CMK (cell line): ENCODE measurements at regions not wholly inside any gene's neighbourhood (a gene's known extent, or its start where the extent isn't known, plus 50 kb on each side); places are given as distances from the start of the nearest gene placed in this dataset.
"Not testable (repeated sequence)": the region's sequence is repeated elsewhere in the genome, so short reads cannot be mapped to it uniquely, and the experiment has no call there.

Experiments
- DNase-seq: peaks from one replicate; pipeline ENCODE4 v3.0.0-alpha.2; 2010; ENCODE audit warnings: low read depth

- no peak for DNase-seq
Observed at GRCh38 chr2:186991766-186992417, 142.9 kb upstream of the ZSWIM2 start.

- DNase-seq = no peak
Observed at GRCh38 chr2:186984966-186985365, 136.0 kb upstream of the ZSWIM2 start.

- no peak for DNase-seq
Observed at GRCh38 chr2:186984481-186984880, 135.5 kb upstream of the ZSWIM2 start.

GRCh38 chr2:186980787-186981550 lies 132.0 kb upstream of the ZSWIM2 start:
- DNase-seq = no peak

- DNase-seq = no peak
Observed at GRCh38 chr2:186980117-186980442, 131.1 kb upstream of the ZSWIM2 start.

- DNase-seq = no peak
Observed at GRCh38 chr2:186979439-186980116, 130.6 kb upstream of the ZSWIM2 start.

- no peak for DNase-seq
Observed at GRCh38 chr2:186977433-186978045, 128.6 kb upstream of the ZSWIM2 start.

- no peak for DNase-seq
Observed at GRCh38 chr2:186976329-186976728, 127.4 kb upstream of the ZSWIM2 start.

- DNase-seq = no peak
Observed at GRCh38 chr2:186972281-186972970, 123.5 kb upstream of the ZSWIM2 start.

- no peak for DNase-seq
Observed at GRCh38 chr2:186968277-186968676, 119.3 kb upstream of the ZSWIM2 start.

GRCh38 chr2:186966015-186966414 lies 117.0 kb upstream of the ZSWIM2 start:
- no peak for DNase-seq

GRCh38 chr2:186962085-186962747 lies 113.2 kb upstream of the ZSWIM2 start:
- DNase-seq = no peak

- not testable (repeated sequence) for DNase-seq
Observed at GRCh38 chr2:186960241-186960640, 111.3 kb upstream of the ZSWIM2 start.

GRCh38 chr2:186959486-186959885 lies 110.5 kb upstream of the ZSWIM2 start:
- DNase-seq = no peak

- DNase-seq = no peak
Observed at GRCh38 chr2:186950694-186951093, 101.7 kb upstream of the ZSWIM2 start.

GRCh38 chr2:186949726-186950256 lies 100.8 kb upstream of the ZSWIM2 start:
- no peak for DNase-seq

GRCh38 chr2:186947516-186947915 lies 98.5 kb upstream of the ZSWIM2 start:
- DNase-seq = no peak

GRCh38 chr2:186946896-186947467 lies 98.0 kb upstream of the ZSWIM2 start:
- DNase-seq = no peak

GRCh38 chr2:186941853-186942252 lies 92.9 kb upstream of the ZSWIM2 start:
- no peak for DNase-seq

GRCh38 chr2:186940463-186940862 lies 91.5 kb upstream of the ZSWIM2 start:
- DNase-seq = no peak

GRCh38 chr2:186934420-186934819 lies 85.5 kb upstream of the ZSWIM2 start:
- DNase-seq = no peak
